ENCODE measurements at regions not wholly inside any gene's neighbourhood (a gene's known extent, or its start where the extent isn't known, plus 50 kb on each side); places are given as distances from the start of the nearest gene placed in this dataset.

GRCh38 chr14:86363576-86363975 lies 833.6 kb downstream of the FLRT2 start:
- TF ChIP-seq CTCF (IDR thresholded peaks at IDR 0.05; ENCODE audit: unreplicated experiment): no peak
- Mint-ChIP-seq H3K36me3 (ENCODE audit: insufficient read depth) (no peaks in the 10 kb centered on the region), H3K27ac (no peak overlapping the region), H3K4me1 (ENCODE audit: low read depth) (peaks cover 4% of the 10 kb centered on the region), H3K9me3 (ENCODE audit: low read depth) (no peaks in the 10 kb centered on the region), H3K4me3 (ENCODE audit: low read depth) (no peak overlapping the region), H3K27me3 (no peaks in the 10 kb centered on the region)
- DNase-seq (ENCODE audit: low spot score, unreplicated experiment): no peak

- no peak for DNase-seq (ENCODE audit: low spot score, unreplicated experiment)
- H3K36me3 Mint-ChIP-seq (ENCODE audit: insufficient read depth): no peaks in the 10 kb centered on the region
- H3K9me3 Mint-ChIP-seq (ENCODE audit: low read depth): no peaks in the 10 kb centered on the region
- H3K27ac Mint-ChIP-seq: no peak overlapping the region
- no peak overlapping the region for H3K4me3 Mint-ChIP-seq (ENCODE audit: low read depth)
- no peak for TF ChIP-seq CTCF (IDR thresholded peaks at IDR 0.05; ENCODE audit: unreplicated experiment)
- H3K4me1 Mint-ChIP-seq (ENCODE audit: low read depth): peaks cover 4% of the 10 kb centered on the region
- no peaks in the 10 kb centered on the region for H3K27me3 Mint-ChIP-seq
Observed at GRCh38 chr14:86363047-86363446, 833.1 kb downstream of the FLRT2 start.

GRCh38 chr14:86357876-86358275 lies 827.9 kb downstream of the FLRT2 start:
- H3K27me3 Mint-ChIP-seq: no peaks in the 10 kb centered on the region
- TF ChIP-seq CTCF (IDR thresholded peaks at IDR 0.05; ENCODE audit: unreplicated experiment): no peak
- no peak overlapping the region for H3K27ac Mint-ChIP-seq
- no peak overlapping the region for H3K4me3 Mint-ChIP-seq (ENCODE audit: low read depth)
- H3K9me3 Mint-ChIP-seq (ENCODE audit: low read depth): no peaks in the 10 kb centered on the region
- no peak for DNase-seq (ENCODE audit: low spot score, unreplicated experiment)
- H3K36me3 Mint-ChIP-seq (ENCODE audit: insufficient read depth): no peaks in the 10 kb centered on the region
- H3K4me1 Mint-ChIP-seq (ENCODE audit: low read depth): peaks cover 3% of the 10 kb centered on the region

- H3K36me3 Mint-ChIP-seq (ENCODE audit: insufficient read depth): no peaks in the 10 kb centered on the region
- no peak for TF ChIP-seq CTCF (IDR thresholded peaks at IDR 0.05; ENCODE audit: unreplicated experiment)
- H3K4me3 Mint-ChIP-seq (ENCODE audit: low read depth): no peak overlapping the region
- no peak for DNase-seq (ENCODE audit: low spot score, unreplicated experiment)
- no peaks in the 10 kb centered on the region for H3K27me3 Mint-ChIP-seq
- no peaks in the 10 kb centered on the region for H3K9me3 Mint-ChIP-seq (ENCODE audit: low read depth)
- no peaks in the 10 kb centered on the region for H3K4me1 Mint-ChIP-seq (ENCODE audit: low read depth)
- H3K27ac Mint-ChIP-seq: no peak overlapping the region
Observed at GRCh38 chr14:86357119-86357518, 827.2 kb downstream of the FLRT2 start.

- H3K27ac Mint-ChIP-seq: no peak overlapping the region
- H3K36me3 Mint-ChIP-seq (ENCODE audit: insufficient read depth): no peaks in the 10 kb centered on the region
- no peak for DNase-seq (ENCODE audit: low spot score, unreplicated experiment)
- H3K27me3 Mint-ChIP-seq: no peaks in the 10 kb centered on the region
- peaks cover 8% of the 10 kb centered on the region for H3K9me3 Mint-ChIP-seq (ENCODE audit: low read depth)
- H3K4me1 Mint-ChIP-seq (ENCODE audit: low read depth): no peaks in the 10 kb centered on the region
- H3K4me3 Mint-ChIP-seq (ENCODE audit: low read depth): no peak overlapping the region
- no peak for TF ChIP-seq CTCF (IDR thresholded peaks at IDR 0.05; ENCODE audit: unreplicated experiment)
Observed at GRCh38 chr14:86346818-86347384, 817.0 kb downstream of the FLRT2 start.
